ENCODE measurements at regions not wholly inside any gene's neighbourhood (a gene's known extent, or its start where the extent isn't known, plus 50 kb on each side); places are given as distances from the start of the nearest gene placed in this dataset.

DNA sequence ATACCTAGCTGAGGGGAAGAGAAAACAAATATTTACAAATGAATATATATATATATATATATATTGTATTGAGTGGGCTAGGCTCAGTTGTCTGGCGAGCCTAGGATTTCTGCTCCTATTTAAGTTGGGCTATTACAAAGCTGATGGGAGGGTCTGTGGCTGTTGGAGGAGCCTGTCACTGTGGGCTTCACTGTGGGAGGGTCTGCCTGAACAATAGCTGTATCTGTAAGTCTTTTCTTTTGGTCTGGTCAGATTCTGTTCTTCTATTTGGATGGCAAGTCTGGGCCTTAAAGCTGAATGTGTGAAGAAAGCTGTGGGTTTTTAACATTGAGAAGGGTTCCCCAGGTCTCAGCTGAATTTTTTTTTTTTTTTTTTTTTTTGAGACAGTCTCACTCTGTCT lies 220.6 kb upstream of the LYZL1 start:
- Histone ChIP-seq H3K4me2 (peak overlapping the region; percentile 15), H3K36me3 (no peaks in the 10 kb centered on the region), H3K4me1 (peaks cover 17% of the 10 kb centered on the region), H3K27ac (no peak overlapping the region), H2AFZ (replicated peaks) (no peak overlapping the region), H3K79me2 (ENCODE audit: low read depth) (no peaks in the 10 kb centered on the region), H3K9ac (no peak overlapping the region), H3K27me3 (no peaks in the 10 kb centered on the region), H3K4me3 (no peak overlapping the region), H3K9me3 (ENCODE audit: low read depth) (no peaks in the 10 kb centered on the region), H4K20me1 (ENCODE audit: low read depth) (no peaks in the 10 kb centered on the region), H3F3A (ENCODE audit: low read depth) (no peaks in the 10 kb centered on the region)
- TF ChIP-seq EZH2phosphoT487 (IDR thresholded peaks at IDR 0.05) = no peak
- TF ChIP-seq, protein P1, sequence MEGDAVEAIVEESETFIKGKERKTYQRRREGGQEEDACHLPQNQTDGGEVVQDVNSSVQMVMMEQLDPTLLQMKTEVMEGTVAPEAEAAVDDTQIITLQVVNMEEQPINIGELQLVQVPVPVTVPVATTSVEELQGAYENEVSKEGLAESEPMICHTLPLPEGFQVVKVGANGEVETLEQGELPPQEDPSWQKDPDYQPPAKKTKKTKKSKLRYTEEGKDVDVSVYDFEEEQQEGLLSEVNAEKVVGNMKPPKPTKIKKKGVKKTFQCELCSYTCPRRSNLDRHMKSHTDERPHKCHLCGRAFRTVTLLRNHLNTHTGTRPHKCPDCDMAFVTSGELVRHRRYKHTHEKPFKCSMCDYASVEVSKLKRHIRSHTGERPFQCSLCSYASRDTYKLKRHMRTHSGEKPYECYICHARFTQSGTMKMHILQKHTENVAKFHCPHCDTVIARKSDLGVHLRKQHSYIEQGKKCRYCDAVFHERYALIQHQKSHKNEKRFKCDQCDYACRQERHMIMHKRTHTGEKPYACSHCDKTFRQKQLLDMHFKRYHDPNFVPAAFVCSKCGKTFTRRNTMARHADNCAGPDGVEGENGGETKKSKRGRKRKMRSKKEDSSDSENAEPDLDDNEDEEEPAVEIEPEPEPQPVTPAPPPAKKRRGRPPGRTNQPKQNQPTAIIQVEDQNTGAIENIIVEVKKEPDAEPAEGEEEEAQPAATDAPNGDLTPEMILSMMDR (IDR thresholded peaks at IDR 0.05) = no peak
- H3K4me3 Mint-ChIP-seq = peak overlapping the region; percentile 27
- no peaks in the 10 kb centered on the region for H3K9me3 Mint-ChIP-seq
- H3K36me3 Mint-ChIP-seq = no peaks in the 10 kb centered on the region
- peaks cover 2% of the 10 kb centered on the region for H3K27me3 Mint-ChIP-seq (ENCODE audit: insufficient read depth, low read depth)
- H3K4me1 Mint-ChIP-seq = peaks cover 51% of the 10 kb centered on the region
- DNase-seq (ENCODE audit: low spot score) = peak; percentile 70
- peak overlapping the region; percentile 38 for H3K27ac Mint-ChIP-seq

DNA sequence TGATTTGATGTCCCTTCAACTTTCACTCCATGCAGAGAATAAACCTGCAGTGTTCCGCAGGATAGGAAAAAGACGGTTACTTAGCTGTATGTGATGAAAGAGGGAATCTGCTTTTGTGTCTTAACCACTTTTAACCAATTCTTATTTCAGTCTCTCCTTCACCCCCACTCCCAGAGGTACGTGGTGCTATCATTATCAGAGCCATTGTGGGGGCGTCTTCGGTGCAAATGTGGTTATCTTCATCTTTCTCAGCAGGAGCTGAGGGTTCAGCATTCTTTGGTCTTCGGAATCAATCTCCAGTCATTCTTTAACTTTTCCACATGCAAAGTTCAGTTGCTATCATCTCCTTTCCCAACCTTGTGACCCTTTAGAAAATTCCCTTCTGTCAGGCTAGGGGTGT lies 219.9 kb upstream of the LYZL1 start:
- no peak overlapping the region for H2AFZ ChIP-seq (replicated peaks)
- H3K36me3 Mint-ChIP-seq = no peaks in the 10 kb centered on the region
- H3K9ac ChIP-seq = no peak overlapping the region
- no peaks in the 10 kb centered on the region for H3K9me3 ChIP-seq (ENCODE audit: low read depth)
- H3K79me2 ChIP-seq (ENCODE audit: low read depth) = no peaks in the 10 kb centered on the region
- no peaks in the 10 kb centered on the region for H3F3A ChIP-seq (ENCODE audit: low read depth)
- DNase-seq (ENCODE audit: low spot score) = no peak
- H3K9me3 Mint-ChIP-seq = peaks cover 4% of the 10 kb centered on the region
- H4K20me1 ChIP-seq (ENCODE audit: low read depth) = no peaks in the 10 kb centered on the region
- H3K27me3 Mint-ChIP-seq (ENCODE audit: insufficient read depth, low read depth) = peaks cover 2% of the 10 kb centered on the region
- no peaks in the 10 kb centered on the region for H3K27me3 ChIP-seq
- H3K4me1 ChIP-seq = peaks cover 17% of the 10 kb centered on the region
- no peak overlapping the region for H3K27ac Mint-ChIP-seq
- H3K27ac ChIP-seq = no peak overlapping the region
- no peaks in the 10 kb centered on the region for H3K36me3 ChIP-seq
- TF ChIP-seq EZH2 (IDR thresholded peaks at IDR 0.05) (no peak), EZH2phosphoT487 (IDR thresholded peaks at IDR 0.05) (no peak)
- TF ChIP-seq, protein P1 (IDR thresholded peaks at IDR 0.05) = no peak
- H3K4me1 Mint-ChIP-seq = peaks cover 48% of the 10 kb centered on the region
- peak overlapping the region; percentile 15 for H3K4me2 ChIP-seq
- H3K4me3 Mint-ChIP-seq = no peak overlapping the region
- no peak overlapping the region for H3K4me3 ChIP-seq

DNA sequence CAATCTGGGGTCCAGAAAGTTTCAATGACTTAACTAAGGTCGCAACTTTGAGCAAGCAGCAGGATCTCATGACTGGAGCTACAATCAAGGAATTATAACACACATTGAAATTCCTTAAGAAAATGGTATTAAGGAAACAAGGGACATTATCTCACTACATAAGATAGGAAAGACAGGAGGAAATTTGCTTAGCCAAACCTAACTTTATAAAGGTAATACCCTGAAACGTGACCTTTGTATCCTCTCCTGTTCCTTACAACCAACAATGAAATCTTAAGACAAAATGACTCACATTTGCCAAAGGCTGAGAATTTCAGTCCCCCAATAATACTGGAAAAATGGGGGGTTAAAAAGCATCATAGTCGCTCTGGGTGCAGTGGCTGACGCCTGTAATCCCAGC lies 218.9 kb upstream of the LYZL1 start:
- no peaks in the 10 kb centered on the region for H4K20me1 ChIP-seq (ENCODE audit: low read depth)
- H2AFZ ChIP-seq (replicated peaks) = no peak overlapping the region
- H3K9ac ChIP-seq = no peak overlapping the region
- no peaks in the 10 kb centered on the region for H3F3A ChIP-seq (ENCODE audit: low read depth)
- H3K9me3 ChIP-seq (ENCODE audit: low read depth) = no peaks in the 10 kb centered on the region
- H3K27me3 Mint-ChIP-seq (ENCODE audit: insufficient read depth, low read depth) = peaks cover 2% of the 10 kb centered on the region
- H3K27me3 ChIP-seq = no peaks in the 10 kb centered on the region
- no peak overlapping the region for H3K4me3 ChIP-seq
- no peaks in the 10 kb centered on the region for H3K36me3 Mint-ChIP-seq
- no peak for DNase-seq (ENCODE audit: low spot score)
- peaks cover 4% of the 10 kb centered on the region for H3K9me3 Mint-ChIP-seq
- H3K36me3 ChIP-seq = no peaks in the 10 kb centered on the region
- H3K27ac Mint-ChIP-seq = no peak overlapping the region
- no peaks in the 10 kb centered on the region for H3K79me2 ChIP-seq (ENCODE audit: low read depth)
- no peak overlapping the region for H3K4me3 Mint-ChIP-seq
- peaks cover 40% of the 10 kb centered on the region for H3K4me1 Mint-ChIP-seq
- H3K27ac ChIP-seq = no peak overlapping the region
- H3K4me1 ChIP-seq = peaks cover 17% of the 10 kb centered on the region
- TF ChIP-seq, protein P1 (IDR thresholded peaks at IDR 0.05) = no peak
- no peak for TF ChIP-seq EZH2 (IDR thresholded peaks at IDR 0.05)
- TF ChIP-seq EZH2phosphoT487 (IDR thresholded peaks at IDR 0.05) = no peak
- H3K4me2 ChIP-seq = no peak overlapping the region

Data from neural progenitor cell (in vitro differentiated cells).